IMR-90 (cell line): ENCODE measurements at regions not wholly inside any gene's neighbourhood (a gene's known extent, or its start where the extent isn't known, plus 50 kb on each side); places are given as distances from the start of the nearest gene placed in this dataset.

Source experiments
- ATAC-seq: fragments of 200-7000 bp; cut with Tn5 transposase; 2 replicates; pipeline ENCODE4 v1.9.1; 2020; ENCODE audit warnings: low read depth, mild to moderate bottlenecking, moderate library complexity
- BruUV-seq: library from RNA; stranded (reverse); fragments of 400-500 nt; replicated peaks from 2 replicates; lab custom pipeline; 2021; lab: Mats Ljungman, UMichigan
- CTCF ChIA-PET: fragments of 300-600 bp; formaldehyde crosslinking; extraction: SDS; loops from one replicate; lab custom pipeline; 2021; ENCODE audit warnings: antibody characterized with exemption; lab: Yijun Ruan, JAX
- POLR2A ChIA-PET: fragments of 300-600 bp; sonication (Branson Sonifier 250); formaldehyde crosslinking; loops from one replicate; lab custom pipeline; 2022; ENCODE audit warnings: antibody characterized with exemption; ENCODE audit not compliant: unreplicated experiment; lab: Charles Lee
- DNase-seq: peaks from one replicate; pipeline ENCODE4 v3.0.0; 2013
- H2AFZ ChIP-seq: replicated peaks from 2 replicates; pipeline ENCODE3; 2013; ENCODE audit warnings: low read length, mild to moderate bottlenecking; ENCODE audit not compliant: poor library complexity
- H2AK5ac ChIP-seq: 2 replicates; pipeline ENCODE4 v1.6.1; 2013; ENCODE audit warnings: low read depth, low read length, inconsistent platforms
- H2AK9ac ChIP-seq: replicated peaks from 2 replicates; pipeline ENCODE3; 2013; ENCODE audit warnings: mild to moderate bottlenecking, low read depth, low read length, moderate library complexity; ENCODE audit not compliant: poor library complexity
- H2BK120ac ChIP-seq: 2 replicates; pipeline ENCODE4 v1.6.1; 2013; ENCODE audit warnings: low read depth, low read length, inconsistent platforms
- H2BK15ac ChIP-seq: 3 replicates; pipeline ENCODE4 v1.6.1; 2013; ENCODE audit warnings: low read depth, low read length, inconsistent platforms
- H2BK20ac ChIP-seq: 2 replicates; pipeline ENCODE4 v1.6.1; 2013; ENCODE audit warnings: low read depth, mild to moderate bottlenecking, inconsistent platforms, low read length, moderate library complexity
- H2BK5ac ChIP-seq: 2 replicates; pipeline ENCODE4 v1.6.1; 2013; ENCODE audit warnings: mild to moderate bottlenecking, low read depth, low read length, inconsistent platforms; ENCODE audit not compliant: poor library complexity, severe bottlenecking
- H3K14ac ChIP-seq: replicated peaks from 2 replicates; pipeline ENCODE4 v1.6.1; 2013; ENCODE audit warnings: low read depth, low read length, inconsistent platforms
- H3K18ac ChIP-seq: 2 replicates; pipeline ENCODE4 v1.6.1; 2013; ENCODE audit warnings: low read depth, low read length, control low read depth
- H3K23ac ChIP-seq: 2 replicates; pipeline ENCODE4 v1.6.1; 2013; ENCODE audit warnings: low read depth, low read length, inconsistent platforms
- H3K27ac ChIP-seq: 2 replicates; pipeline ENCODE4 v1.5.1; 2013; ENCODE audit warnings: mild to moderate bottlenecking, control low read depth, low read length; ENCODE audit not compliant: insufficient read depth
- H3K27me3 ChIP-seq: 2 replicates; pipeline ENCODE4 v1.6.1; 2013; ENCODE audit warnings: low read length; ENCODE audit not compliant: control insufficient read depth, insufficient read depth
- H3K36me3 ChIP-seq: 2 replicates; pipeline ENCODE4 v1.6.1; 2013; ENCODE audit warnings: low read length, mixed read lengths; ENCODE audit not compliant: control insufficient read depth, insufficient read depth
- H3K4ac ChIP-seq: 2 replicates; pipeline ENCODE4 v1.6.1; 2013; ENCODE audit warnings: low read depth, low read length, inconsistent platforms
- H3K4me1 ChIP-seq: 2 replicates; pipeline ENCODE4 v1.6.1; 2013; ENCODE audit warnings: low read length, mixed read lengths; ENCODE audit not compliant: control insufficient read depth, insufficient read depth
- H3K4me2 ChIP-seq: 2 replicates; pipeline ENCODE4 v1.6.1; 2013; ENCODE audit warnings: low read depth, mild to moderate bottlenecking, control low read depth, low read length, moderate library complexity
- H3K4me3 ChIP-seq: 2 replicates; pipeline ENCODE4 v1.5.1; 2013; ENCODE audit warnings: low read depth, mild to moderate bottlenecking, control low read depth, low read length, moderate library complexity; ENCODE audit not compliant: insufficient read depth
- H3K56ac ChIP-seq: 2 replicates; pipeline ENCODE4 v1.6.1; 2013; ENCODE audit warnings: low read length, inconsistent platforms; ENCODE audit not compliant: insufficient read depth; ENCODE audit errors: extremely low read depth
- H3K79me1 ChIP-seq, 2 experiments: 2 replicates each; pipeline ENCODE4 v1.6.1; 2013; ENCODE audit warnings: low read length in 2 of 2, inconsistent platforms in 1 of 2, low read depth in 1 of 2
- H3K9ac ChIP-seq: 2 replicates; pipeline ENCODE4 v1.6.1; 2013; ENCODE audit warnings: low read depth, low read length, control low read depth
- H3K9me1 ChIP-seq: 2 replicates; pipeline ENCODE4 v1.6.1; 2013; ENCODE audit warnings: low read length, inconsistent platforms; ENCODE audit not compliant: insufficient read depth
- H3K9me3 ChIP-seq: 2 replicates; pipeline ENCODE4 v1.6.1; 2013; ENCODE audit warnings: low read length; ENCODE audit not compliant: control insufficient read depth, insufficient read depth
- H4K20me1 ChIP-seq: 2 replicates; pipeline ENCODE4 v1.6.1; 2013; ENCODE audit warnings: low read length, inconsistent platforms; ENCODE audit not compliant: insufficient read depth
- H4K5ac ChIP-seq: 2 replicates; pipeline ENCODE4 v1.6.1; 2013; ENCODE audit warnings: mild to moderate bottlenecking, low read depth, low read length, control low read depth
- H4K8ac ChIP-seq, 2 experiments: 2 replicates each; pipeline ENCODE4 v1.6.1; 2013; ENCODE audit warnings: low read depth in 2 of 2, low read length in 2 of 2, control low read depth in 1 of 2, inconsistent platforms in 1 of 2
- H4K91ac ChIP-seq: 2 replicates; pipeline ENCODE4 v1.6.1; 2013; ENCODE audit warnings: low read depth, low read length, inconsistent platforms; ENCODE audit not compliant: insufficient read depth
- BHLHE40 ChIP-seq: fragments of 150-350 bp; IDR thresholded peaks from 2 replicates; pipeline ENCODE4 v1.6.1; 2016; ENCODE audit warnings: mild to moderate bottlenecking, low read depth, low read length
- CEBPB ChIP-seq: IDR thresholded peaks from 2 replicates; pipeline ENCODE4 v1.6.1; 2012; ENCODE audit warnings: low read depth, low read length, improper control_type of control experiment
- CHD1 ChIP-seq: IDR thresholded peaks from 2 replicates; pipeline ENCODE4 v1.6.1; 2012; ENCODE audit warnings: low read depth, low read length, improper control_type of control experiment
- CTCF ChIP-seq: conservative IDR thresholded peaks from 2 replicates; pipeline ENCODE4 v1.5.1; 2012; ENCODE audit warnings: mild to moderate bottlenecking, low read depth, low read length, improper control_type of control experiment
- ELK1 ChIP-seq: fragments of 150-350 bp; IDR thresholded peaks from 2 replicates; pipeline ENCODE4 v1.6.1; 2016; ENCODE audit warnings: low read depth, mild to moderate bottlenecking, low read length, moderate library complexity, borderline replicate concordance
- MAFK ChIP-seq: IDR thresholded peaks from 2 replicates; pipeline ENCODE4 v1.6.1; 2012; ENCODE audit warnings: low read depth, low read length, improper control_type of control experiment
- POLR2A ChIP-seq: IDR thresholded peaks from 2 replicates; pipeline ENCODE4 v1.6.1; 2012; ENCODE audit warnings: mild to moderate bottlenecking, low read depth, low read length
- RCOR1 ChIP-seq: IDR thresholded peaks from 2 replicates; pipeline ENCODE4 v1.6.1; 2012; ENCODE audit warnings: mild to moderate bottlenecking, low read length, improper control_type of control experiment; ENCODE audit not compliant: insufficient replicate concordance
- RFX5 ChIP-seq: IDR thresholded peaks from 2 replicates; pipeline ENCODE4 v1.8.0; 2012; ENCODE audit warnings: low read depth, mild to moderate bottlenecking, low read length, moderate library complexity
- USF2 ChIP-seq: fragments of 150-350 bp; IDR thresholded peaks from 2 replicates; pipeline ENCODE4 v1.6.1; 2017; ENCODE audit warnings: mild to moderate bottlenecking, antibody characterized with exemption, low read length, low read depth
- whole genome bisulfite sequencing, 2 experiments: methylation state at CpG; one replicate each; pipeline versions ENCODE4 v1.1.5 to v1.1.7; 2013; ENCODE audit warnings: missing lambda C conversion rate in 2 of 2; ENCODE audit not compliant: insufficient read length in 1 of 2; ENCODE audit errors: extremely low coverage in 2 of 2; 5-methylcytosine and 5-hydroxymethylcytosine counted together
- dilution Hi-C: fragments of 300-500 bp; cut with HindIII; formaldehyde crosslinking; loops from one replicate; pipeline ENCODE4 v1.14.3; 2018; ENCODE audit warnings: low sequenced_read_pairs; ENCODE audit not compliant: unreplicated experiment
- in situ Hi-C: fragments of 300-500 bp; cut with MboI; formaldehyde crosslinking; loops from 3 replicates; pipeline ENCODE4 v1.14.3; 2019; ENCODE audit warnings: low sequenced_read_pairs, inconsistent platforms, mixed read lengths
- intact Hi-C: fragments of 100-400 bp; cut with micrococcal nuclease; formaldehyde crosslinking; loops from 2 replicates; pipeline ENCODE4 v1.10.0; 2022

GRCh38 chr7:57250801-57251200 is 118.6 kb upstream of the ZNF479 start:
- Histone ChIP-seq H3K4me1 (no peaks in the 10 kb centered on the region), H3K9ac (no peak overlapping the region), H2AK9ac (no peak overlapping the region), H2BK5ac (no peak overlapping the region), H3K23ac (no peak overlapping the region), H3K27ac (no peak overlapping the region), H4K91ac (no peak overlapping the region), H2AFZ (no peak overlapping the region), H2AK5ac (no peak overlapping the region), H3K27me3 (no peaks in the 10 kb centered on the region), H3K4me2 (no peak overlapping the region), H3K18ac (no peak overlapping the region), H3K9me3 (peaks cover 9% of the 10 kb centered on the region; the same call in 1 of the 2 replicates), H4K5ac (no peak overlapping the region), H3K4me3 (no peak overlapping the region), H3K9me1 (no peaks in the 10 kb centered on the region), H3K14ac (no peak overlapping the region), H3K36me3 (no peaks in the 10 kb centered on the region), H3K79me1 (no peaks in the 10 kb centered on the region), H2BK20ac (no peak overlapping the region), H4K8ac (no peak overlapping the region), H3K4ac (no peak overlapping the region), H2BK120ac (no peak overlapping the region), H4K20me1 (no peaks in the 10 kb centered on the region), H3K56ac (no peak overlapping the region), H2BK15ac (no peak overlapping the region)
- DNase-seq (no peak), ATAC-seq (no peak)
- intact Hi-C loops: no loop called here
- no peak for TF ChIP-seq RFX5
- TF ChIP-seq MAFK: no peak
- no peak for TF ChIP-seq BHLHE40
- no peak for TF ChIP-seq CHD1
- no peak for TF ChIP-seq POLR2A
- TF ChIP-seq ELK1: no peak
- no peak for TF ChIP-seq RCOR1
- TF ChIP-seq CTCF: no peak
- TF ChIP-seq CEBPB: no peak
- TF ChIP-seq USF2: no peak
- ChIA-PET CTCF (no interaction called here), POLR2A (no interaction called here)
- WGBS, 2 experiments: no CpG with 5 or more reads among the region's 2 CpGs
- dilution Hi-C loops: no loop called here
- in situ Hi-C loops: no loop called here
- no TSS peak for BruUV-seq
